Pons (tissue), 1 donor: ENCODE measurements at regions not wholly inside any gene's neighbourhood (a gene's known extent, or its start where the extent isn't known, plus 50 kb on each side); places are given as distances from the start of the nearest gene placed in this dataset.
A peak's percentile ranks its signal among the peaks of the same experiment; 100 is the strongest.

ENCODE experiments used
- DNase-seq: peaks from one replicate; pipeline ENCODE4 v3.0.0-alpha.2; 2016; ENCODE audit warnings: low spot score

GRCh38 chr6:139638179-139638941 is 263.9 kb upstream of the CITED2 start:
- no peak for DNase-seq

DNA sequence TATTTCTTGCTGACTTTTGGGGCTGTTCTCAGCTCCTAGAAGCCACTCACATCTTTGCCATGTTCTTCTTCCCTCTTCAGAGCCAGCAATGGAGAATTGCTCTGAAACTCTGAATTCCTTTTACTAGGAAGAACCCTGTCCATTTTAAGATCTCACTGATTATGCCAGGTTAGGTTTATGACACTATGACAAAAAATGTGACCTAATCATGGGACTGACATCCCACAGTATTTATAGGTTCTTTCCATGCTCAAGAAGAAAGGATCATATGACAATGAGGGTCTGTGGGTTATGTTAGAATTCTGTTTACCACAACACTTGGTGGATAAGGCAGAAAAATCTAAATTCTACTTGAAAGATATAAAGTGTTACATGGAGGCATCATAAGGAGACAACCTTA is 263.3 kb upstream of the CITED2 start:
- DNase-seq: no peak

DNA sequence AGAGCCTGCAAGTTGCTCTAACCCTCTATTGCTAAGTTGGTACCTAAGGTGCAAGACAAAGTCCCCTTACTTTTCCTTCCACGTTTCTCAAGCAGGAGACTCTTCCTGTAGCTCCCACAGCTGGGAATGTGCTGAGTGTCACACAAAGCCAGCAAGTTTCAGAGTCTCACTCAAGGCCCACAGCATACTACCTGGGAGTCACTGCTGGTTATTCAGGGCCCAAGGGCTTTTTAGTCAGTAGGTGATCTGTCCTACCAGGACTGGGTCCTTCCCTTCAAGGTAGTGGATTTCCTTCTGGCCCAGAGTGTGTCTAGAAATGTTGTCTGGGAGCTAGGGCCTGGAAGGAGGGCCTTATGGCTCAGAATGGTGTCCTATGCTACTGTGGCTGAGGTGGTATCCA is 261.9 kb upstream of the CITED2 start:
- no peak for DNase-seq

- no peak for DNase-seq
These were observed 261.1 kb upstream of the CITED2 start for GRCh38 chr6:139635401-139636130.

GRCh38 chr6:139632840-139633239 is 258.4 kb upstream of the CITED2 start:
- no peak for DNase-seq

- DNase-seq: no peak
These were observed 253.8 kb upstream of the CITED2 start for GRCh38 chr6:139628270-139628669.

DNA sequence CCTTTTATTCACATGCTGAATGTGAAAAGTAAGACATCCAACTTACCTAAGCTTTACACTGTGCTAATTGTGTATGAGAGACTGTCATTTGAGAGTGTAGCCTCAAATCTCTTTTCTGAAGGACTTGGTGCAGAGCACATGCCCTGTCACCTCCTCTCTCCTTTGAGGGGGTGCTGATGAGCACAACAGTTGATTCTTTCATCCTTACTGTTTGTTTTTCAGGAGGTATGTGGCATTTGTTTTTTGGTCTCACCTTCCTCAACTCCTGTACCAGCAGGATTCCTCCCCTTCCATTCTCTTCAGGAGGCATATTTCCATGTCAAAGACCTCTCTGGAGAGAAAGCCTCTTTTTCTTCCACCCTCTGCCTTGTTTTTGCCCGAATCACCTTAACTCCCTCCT is 252.6 kb upstream of the CITED2 start:
- no peak for DNase-seq

DNA sequence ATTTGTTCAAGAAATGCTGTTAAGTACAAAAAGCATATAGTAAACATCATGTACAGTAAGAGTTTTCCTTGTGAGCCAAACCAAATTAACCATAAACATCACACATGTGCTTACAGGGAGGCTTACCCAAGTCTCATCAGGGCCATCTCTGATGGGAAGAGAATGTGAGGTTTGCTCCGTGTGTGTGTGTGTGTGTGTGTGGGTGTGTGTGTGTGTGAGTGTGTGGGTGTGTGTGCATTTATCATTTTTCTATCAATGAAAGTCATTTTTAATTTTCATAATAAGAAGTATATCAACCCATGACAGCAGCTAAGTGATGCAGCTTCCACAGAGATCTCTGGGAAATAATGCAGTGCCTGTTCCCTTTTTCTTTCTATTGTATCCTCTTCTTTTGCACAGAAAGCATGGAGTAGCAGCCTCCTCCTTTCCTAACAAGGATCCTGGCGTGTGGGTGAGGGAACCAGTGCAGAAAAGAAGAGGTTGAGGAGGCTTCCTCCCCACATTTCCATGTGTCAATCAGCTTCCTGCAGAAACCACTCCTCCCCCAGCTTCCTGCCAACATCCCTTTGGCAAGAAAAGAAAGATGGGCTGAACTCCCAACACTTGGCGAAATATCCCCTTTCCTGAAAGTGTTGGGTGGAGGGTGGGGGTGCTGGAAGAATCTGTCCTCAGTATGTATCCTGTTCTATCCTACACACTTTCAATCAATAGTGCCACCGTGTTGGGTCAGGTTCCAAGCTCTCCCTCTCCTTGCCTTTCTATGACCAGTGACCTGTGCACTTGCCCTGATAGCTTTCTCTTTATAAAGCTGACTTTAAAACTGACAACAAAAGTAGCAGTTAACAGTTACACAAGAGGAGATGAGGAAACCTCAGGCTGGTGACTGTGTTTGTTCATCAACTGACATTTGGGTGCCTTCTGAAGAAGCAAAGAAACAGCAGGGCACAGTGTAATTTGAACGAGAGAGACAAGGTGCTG is 251.8 kb upstream of the CITED2 start:
- no peak for DNase-seq

DNA sequence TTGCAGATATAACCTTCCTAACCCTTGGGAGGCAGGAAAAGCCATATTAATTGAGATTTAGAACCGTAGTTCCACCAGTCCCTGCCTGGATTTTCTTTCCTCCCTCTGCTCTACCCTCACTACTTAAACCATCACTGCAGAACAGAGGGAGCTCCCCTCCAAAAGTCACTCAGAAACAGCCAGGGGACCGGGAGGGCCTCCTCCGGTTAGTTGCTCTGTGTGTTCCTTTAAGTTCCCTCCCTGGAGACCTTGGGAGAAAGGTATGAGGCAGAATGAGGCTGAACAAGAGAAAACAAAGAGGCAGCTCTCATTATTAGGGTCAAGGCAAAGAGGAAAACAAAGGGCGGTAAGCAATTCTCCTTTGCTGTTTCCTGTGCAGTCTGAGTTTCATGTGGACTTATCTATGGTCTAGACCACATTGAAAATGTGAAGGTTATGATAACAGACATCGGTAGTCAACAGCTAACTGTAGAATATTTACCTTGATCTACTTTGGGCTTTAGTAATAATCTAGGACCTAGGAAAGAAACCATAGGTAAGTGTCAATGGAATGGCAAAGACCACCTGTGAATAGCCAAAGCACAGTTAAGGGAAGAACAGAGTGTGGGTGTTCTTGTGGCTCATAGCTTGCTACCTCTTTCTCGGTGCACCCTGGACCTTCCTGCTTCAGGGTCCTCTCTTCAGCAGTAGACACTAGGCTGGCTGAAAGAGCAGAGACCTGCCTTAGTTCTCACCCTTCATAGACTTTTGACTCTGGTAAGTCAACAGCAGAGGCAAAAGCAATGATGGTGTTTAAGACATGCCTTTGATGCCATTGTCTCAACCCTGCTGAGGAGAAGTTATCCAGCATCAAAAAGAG is 250.9 kb upstream of the CITED2 start:
- DNase-seq: no peak

GRCh38 chr6:139623372-139623771 is 248.9 kb upstream of the CITED2 start:
- no peak for DNase-seq

DNA sequence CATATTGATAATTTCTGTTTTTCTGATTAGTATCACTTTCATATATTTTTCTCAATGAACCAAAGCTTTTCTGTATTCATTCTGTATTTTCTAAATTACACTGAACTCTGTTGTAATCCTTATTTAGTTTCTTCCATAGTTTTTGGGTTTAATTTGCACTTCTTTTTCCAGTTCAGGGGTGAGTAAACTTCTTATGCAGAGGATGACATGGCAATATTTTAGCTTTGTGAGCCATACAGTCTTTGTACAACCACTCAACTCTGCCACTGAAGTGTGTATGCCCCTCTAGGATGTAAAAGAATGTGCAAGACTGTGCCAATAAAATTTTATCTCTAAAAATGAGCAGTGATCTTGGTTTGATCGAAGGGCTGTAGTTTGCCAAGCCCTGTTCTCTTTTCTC is 239.0 kb upstream of the CITED2 start:
- no peak for DNase-seq

GRCh38 chr6:139612135-139612465 is 237.7 kb upstream of the CITED2 start:
- peak; percentile 47 for DNase-seq

- no peak for DNase-seq
These were observed 237.1 kb upstream of the CITED2 start for GRCh38 chr6:139611327-139612134.

GRCh38 chr6:139608466-139609261 is 234.2 kb upstream of the CITED2 start:
- no peak for DNase-seq

DNA sequence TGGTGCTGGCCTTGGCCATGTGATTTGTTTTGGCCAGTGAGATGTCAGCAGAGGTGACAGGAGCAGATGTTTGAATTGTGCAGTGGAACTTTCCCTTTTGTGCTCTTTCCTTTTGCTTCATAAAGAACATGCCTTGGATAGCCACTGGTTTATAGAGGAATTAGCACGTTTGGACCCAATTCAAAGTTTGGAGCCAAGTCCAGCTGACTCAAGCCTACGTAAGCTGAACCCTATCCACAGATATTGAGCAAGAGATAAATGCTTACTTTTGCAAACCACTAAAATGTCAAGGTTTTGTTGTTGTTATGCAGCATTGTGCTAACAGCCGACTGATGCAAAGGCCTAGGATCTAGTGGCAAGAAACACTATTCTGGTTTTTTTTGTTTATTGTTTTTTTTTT is 230.9 kb upstream of the CITED2 start:
- no peak for DNase-seq

DNA sequence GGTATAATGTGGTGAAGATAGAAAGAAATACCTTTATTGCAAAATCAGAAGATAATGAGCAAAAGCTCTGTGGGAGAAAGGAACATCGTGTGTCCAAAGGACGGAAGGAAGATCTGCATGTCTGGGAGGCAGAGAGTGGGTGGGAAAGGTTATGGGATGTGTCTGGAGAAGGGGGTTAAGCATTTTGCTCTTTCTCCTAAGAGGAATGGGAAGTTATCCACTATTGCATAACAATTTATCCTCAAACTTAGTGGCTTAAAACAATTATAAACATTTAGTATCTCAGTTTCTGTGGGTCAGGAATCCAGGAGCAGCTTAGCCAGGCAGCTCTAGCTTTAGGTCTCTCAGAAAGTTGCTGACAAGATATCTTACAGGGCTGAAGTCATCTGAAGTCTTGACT is 229.1 kb upstream of the CITED2 start:
- no peak for DNase-seq

- no peak for DNase-seq
These were observed 228.1 kb upstream of the CITED2 start for GRCh38 chr6:139602577-139602976.

DNA sequence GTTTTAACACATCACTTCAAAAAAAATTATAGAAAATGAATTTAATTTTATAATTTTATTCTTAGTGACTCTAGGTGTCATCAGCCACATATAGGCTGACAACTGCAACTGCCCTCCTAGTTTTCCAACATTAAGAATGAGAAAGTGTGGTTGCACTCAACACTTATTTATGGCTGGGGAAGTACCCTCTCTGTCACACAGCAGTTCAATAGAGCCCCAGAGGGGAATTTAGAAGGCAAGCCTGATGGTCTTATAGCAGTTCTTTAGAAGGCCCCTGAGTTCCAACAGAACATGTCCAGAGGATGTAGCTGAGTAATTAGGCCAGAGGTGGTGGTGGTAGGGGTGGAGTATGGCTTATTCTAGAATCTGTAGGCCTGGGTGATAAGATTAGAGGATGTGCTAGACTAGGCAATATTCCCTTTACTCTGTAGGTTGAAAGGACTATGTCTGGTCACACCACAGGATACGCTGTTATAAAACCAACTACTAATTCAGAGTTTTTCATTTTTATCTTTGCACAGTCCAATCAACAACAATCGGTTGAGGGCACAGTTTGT is 226.5 kb upstream of the CITED2 start:
- DNase-seq: no peak

- no peak for DNase-seq
These were observed 225.9 kb upstream of the CITED2 start for GRCh38 chr6:139600343-139600742.
